ENCODE measurements at regions not wholly inside any gene's neighbourhood (a gene's known extent, or its start where the extent isn't known, plus 50 kb on each side); places are given as distances from the start of the nearest gene placed in this dataset.

- POLR2A ChIA-PET = no interaction called here
- Mint-ChIP-seq H3K27ac (no peak overlapping the region), H3K4me1 (no peaks in the 10 kb centered on the region), H3K36me3 (ENCODE audit: low read depth) (no peaks in the 10 kb centered on the region), H3K4me3 (no peak overlapping the region), H3K9me3 (no peaks in the 10 kb centered on the region), H3K27me3 (no peaks in the 10 kb centered on the region)
- CTCF ChIA-PET = no interaction called here
- DNase-seq = no peak
Measured at GRCh38 chr17:54255696-54256095, 433.0 kb downstream of the KIF2B start.

DNA sequence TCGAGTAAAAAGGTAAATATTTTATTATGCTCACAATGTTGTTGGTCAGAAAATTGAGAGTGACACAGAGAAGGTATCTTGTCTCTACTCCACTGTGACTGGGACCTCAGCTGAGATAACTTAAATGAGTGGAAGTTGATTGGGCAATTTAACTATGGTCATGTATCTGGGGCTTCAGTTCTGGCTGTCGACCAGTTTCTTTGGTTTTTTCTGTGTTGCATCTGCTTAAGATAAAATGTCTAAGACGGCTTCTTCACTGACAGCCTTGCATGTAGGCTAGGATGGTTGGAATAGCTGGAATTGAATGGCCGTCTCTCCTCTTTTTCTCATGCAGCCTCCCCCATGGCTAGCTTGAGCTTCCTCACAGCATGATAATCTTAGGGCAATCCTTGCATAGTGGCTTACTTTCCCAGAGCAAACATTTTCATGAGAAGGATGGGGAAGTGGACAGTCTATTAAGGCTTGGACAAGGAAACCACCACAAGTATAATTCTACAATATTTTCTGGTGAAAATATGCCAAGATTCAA lies 433.7 kb downstream of the KIF2B start:
- DNase-seq = no peak
- ChIA-PET CTCF (no interaction called here), POLR2A (no interaction called here)
- H3K9me3 Mint-ChIP-seq = no peaks in the 10 kb centered on the region
- H3K27me3 Mint-ChIP-seq = no peaks in the 10 kb centered on the region
- no peak overlapping the region for H3K27ac Mint-ChIP-seq
- no peaks in the 10 kb centered on the region for H3K36me3 Mint-ChIP-seq (ENCODE audit: low read depth)
- H3K4me1 Mint-ChIP-seq = no peaks in the 10 kb centered on the region
- no peak overlapping the region for H3K4me3 Mint-ChIP-seq

DNA sequence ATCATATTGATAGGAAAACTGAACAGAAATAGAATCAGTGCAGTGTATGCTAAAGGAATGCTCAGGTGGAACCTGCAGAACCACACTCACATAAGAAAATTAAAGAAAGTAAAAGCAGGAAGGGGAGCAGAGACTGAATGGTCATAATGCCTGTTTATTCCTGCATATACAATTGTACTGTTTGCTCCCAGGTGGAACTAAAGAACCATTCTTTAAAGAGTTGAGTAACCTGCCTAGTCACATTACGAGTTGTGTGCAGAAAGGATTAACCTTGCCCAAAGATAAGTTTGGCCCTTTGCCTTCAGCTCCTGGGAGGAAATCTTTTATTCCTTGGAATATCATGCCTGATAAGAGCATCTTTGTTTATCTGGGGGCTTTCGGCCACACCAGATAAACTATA lies 434.7 kb downstream of the KIF2B start:
- CTCF ChIA-PET = no interaction called here
- DNase-seq = no peak
- POLR2A ChIA-PET = no interaction called here
- H3K4me1 Mint-ChIP-seq = no peaks in the 10 kb centered on the region
- H3K9me3 Mint-ChIP-seq = no peaks in the 10 kb centered on the region
- H3K27ac Mint-ChIP-seq = no peak overlapping the region
- no peaks in the 10 kb centered on the region for H3K36me3 Mint-ChIP-seq (ENCODE audit: low read depth)
- H3K27me3 Mint-ChIP-seq = no peaks in the 10 kb centered on the region
- no peak overlapping the region for H3K4me3 Mint-ChIP-seq

DNA sequence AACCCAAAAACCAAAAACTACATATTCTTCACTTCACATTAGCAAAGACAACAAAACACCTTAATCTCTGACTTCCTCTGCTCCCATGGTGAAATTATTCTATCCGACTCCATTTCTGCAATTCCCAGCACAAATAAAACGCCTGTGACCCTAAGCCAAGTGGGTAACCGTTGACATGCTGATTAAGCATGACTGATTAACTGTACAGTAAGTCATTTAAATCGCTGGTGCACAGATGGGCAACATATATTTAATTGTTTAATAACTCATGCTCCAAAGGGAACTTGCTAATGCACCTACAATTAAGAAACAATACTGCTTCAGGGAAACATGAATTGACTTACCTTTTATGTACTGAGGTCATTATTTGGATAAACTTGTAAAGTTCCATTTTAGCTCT lies 436.7 kb downstream of the KIF2B start:
- no peak for DNase-seq
- CTCF ChIA-PET = no interaction called here
- no peaks in the 10 kb centered on the region for H3K36me3 Mint-ChIP-seq (ENCODE audit: low read depth)
- H3K9me3 Mint-ChIP-seq = peaks cover 6% of the 10 kb centered on the region
- no peaks in the 10 kb centered on the region for H3K4me1 Mint-ChIP-seq
- H3K27ac Mint-ChIP-seq = no peak overlapping the region
- no peak overlapping the region for H3K4me3 Mint-ChIP-seq
- no peaks in the 10 kb centered on the region for H3K27me3 Mint-ChIP-seq
- POLR2A ChIA-PET = no interaction called here

DNA sequence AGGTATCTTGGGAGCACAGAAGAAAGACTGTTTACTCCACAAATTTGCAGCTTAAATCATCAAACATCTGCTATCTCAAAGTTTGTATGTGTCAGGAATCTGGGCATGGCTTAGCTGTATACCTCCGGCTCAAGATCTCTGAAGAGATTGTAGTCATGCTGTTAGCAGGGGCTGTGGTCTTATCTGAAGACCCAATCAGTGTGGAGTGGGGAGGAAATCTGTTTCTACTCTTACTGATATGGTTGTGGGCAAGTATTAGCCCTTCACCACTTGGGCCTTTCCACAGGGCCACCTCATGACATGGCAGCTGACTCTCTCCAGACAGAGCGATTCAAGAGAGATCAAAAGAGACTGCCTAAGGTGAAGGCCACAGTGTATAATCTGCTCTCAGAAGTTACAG lies 438.7 kb downstream of the KIF2B start:
- Mint-ChIP-seq H3K9me3 (peaks cover 9% of the 10 kb centered on the region), H3K4me1 (no peaks in the 10 kb centered on the region), H3K27ac (no peak overlapping the region), H3K4me3 (no peak overlapping the region), H3K36me3 (ENCODE audit: low read depth) (no peaks in the 10 kb centered on the region), H3K27me3 (no peaks in the 10 kb centered on the region)
- DNase-seq = no peak
- ChIA-PET CTCF (interaction anchor here (1.2 kb wide), 1 partner anchor 15 kb away, joined by 6 read pairs; no protein-coding TSS in a partner anchor), POLR2A (no interaction called here)

DNA sequence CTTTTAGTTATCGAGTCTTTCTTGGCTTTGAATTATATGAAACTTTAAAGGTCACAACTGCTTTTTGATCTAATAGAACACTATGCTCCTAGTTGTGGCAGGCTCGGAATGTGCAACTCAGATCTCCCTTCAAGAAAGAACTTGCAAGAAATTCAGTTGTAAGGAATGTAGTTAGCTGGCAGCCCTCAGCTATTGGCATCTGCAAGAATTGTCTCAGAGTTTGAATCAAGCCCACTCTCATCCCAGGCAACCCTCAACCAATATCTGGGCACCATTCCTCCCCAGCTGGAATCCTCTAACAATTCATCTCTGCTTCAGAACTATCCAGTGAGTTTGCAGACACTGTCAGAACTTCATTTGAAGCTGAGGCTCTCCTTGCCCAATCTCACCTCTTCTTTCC lies 447.2 kb downstream of the KIF2B start:
- H3K27ac Mint-ChIP-seq = no peak overlapping the region
- POLR2A ChIA-PET = no interaction called here
- no peak for DNase-seq
- H3K9me3 Mint-ChIP-seq = peaks cover 4% of the 10 kb centered on the region
- no peak overlapping the region for H3K4me3 Mint-ChIP-seq
- no peaks in the 10 kb centered on the region for H3K36me3 Mint-ChIP-seq (ENCODE audit: low read depth)
- H3K4me1 Mint-ChIP-seq = no peaks in the 10 kb centered on the region
- CTCF ChIA-PET = no interaction called here
- H3K27me3 Mint-ChIP-seq = no peaks in the 10 kb centered on the region

GRCh38 chr17:54270499-54270898 lies 447.8 kb downstream of the KIF2B start:
- peaks cover 4% of the 10 kb centered on the region for H3K9me3 Mint-ChIP-seq
- H3K27me3 Mint-ChIP-seq = no peaks in the 10 kb centered on the region
- H3K4me1 Mint-ChIP-seq = no peaks in the 10 kb centered on the region
- POLR2A ChIA-PET = no interaction called here
- CTCF ChIA-PET = no interaction called here
- H3K27ac Mint-ChIP-seq = no peak overlapping the region
- DNase-seq = no peak
- no peak overlapping the region for H3K4me3 Mint-ChIP-seq
- no peaks in the 10 kb centered on the region for H3K36me3 Mint-ChIP-seq (ENCODE audit: low read depth)

DNA sequence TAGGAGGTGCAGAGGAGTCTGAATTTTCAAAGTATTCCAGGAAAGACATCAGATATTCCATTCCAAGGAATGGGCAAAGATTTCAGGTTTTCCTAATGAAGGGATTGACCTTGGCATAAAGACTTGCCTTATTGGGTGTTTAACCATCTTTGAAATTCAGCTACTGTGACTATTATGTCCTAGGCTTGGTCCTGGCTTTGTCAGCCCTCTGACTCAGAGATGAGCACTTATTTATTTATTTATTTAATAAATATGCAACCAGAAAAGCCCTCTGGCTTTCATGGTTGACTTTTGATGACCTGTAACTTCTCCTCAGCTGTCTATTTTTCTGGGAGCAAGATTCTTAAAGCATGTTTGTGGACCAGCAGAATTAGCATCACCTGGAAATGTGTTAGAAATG lies 455.1 kb downstream of the KIF2B start:
- Mint-ChIP-seq H3K27ac (no peak overlapping the region), H3K9me3 (peaks cover 3% of the 10 kb centered on the region), H3K36me3 (ENCODE audit: low read depth) (no peaks in the 10 kb centered on the region), H3K4me3 (no peak overlapping the region), H3K4me1 (no peaks in the 10 kb centered on the region), H3K27me3 (no peaks in the 10 kb centered on the region)
- POLR2A ChIA-PET = no interaction called here
- DNase-seq = no peak
- CTCF ChIA-PET = no interaction called here

- ChIA-PET POLR2A (no interaction called here), CTCF (no interaction called here)
- no peak for DNase-seq
- H3K9me3 Mint-ChIP-seq = peaks cover 3% of the 10 kb centered on the region
- H3K27ac Mint-ChIP-seq = no peak overlapping the region
- H3K27me3 Mint-ChIP-seq = no peaks in the 10 kb centered on the region
- no peak overlapping the region for H3K4me3 Mint-ChIP-seq
- H3K36me3 Mint-ChIP-seq (ENCODE audit: low read depth) = no peaks in the 10 kb centered on the region
- H3K4me1 Mint-ChIP-seq = no peaks in the 10 kb centered on the region
Measured at GRCh38 chr17:54280741-54281140, 458.0 kb downstream of the KIF2B start.

GRCh38 chr17:54282886-54283285 lies 460.2 kb downstream of the KIF2B start:
- Mint-ChIP-seq H3K27me3 (no peaks in the 10 kb centered on the region), H3K4me1 (no peaks in the 10 kb centered on the region), H3K4me3 (no peak overlapping the region), H3K36me3 (ENCODE audit: low read depth) (no peaks in the 10 kb centered on the region), H3K9me3 (peaks cover 5% of the 10 kb centered on the region), H3K27ac (no peak overlapping the region)
- POLR2A ChIA-PET = no interaction called here
- no peak for DNase-seq
- CTCF ChIA-PET = no interaction called here

DNA sequence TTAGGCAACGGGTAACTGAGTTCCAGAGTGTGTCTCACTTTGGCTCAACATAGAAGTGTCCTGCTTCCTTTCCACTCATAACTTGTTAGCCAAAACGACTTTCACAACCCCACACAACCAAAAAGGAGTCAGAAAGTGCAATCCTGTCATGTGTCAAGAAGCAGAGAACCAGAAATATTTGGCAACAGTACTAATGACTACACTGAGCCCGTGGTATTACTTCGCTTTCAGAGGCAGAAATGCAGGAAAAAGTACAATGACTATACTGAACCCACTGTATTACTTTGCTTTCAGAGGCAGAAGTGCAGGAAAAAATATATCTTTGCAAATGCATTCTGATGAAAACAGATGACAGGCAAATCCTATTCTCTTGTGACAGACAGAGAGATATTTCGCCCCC lies 484.6 kb downstream of the KIF2B start:
- Mint-ChIP-seq H3K4me1 (no peaks in the 10 kb centered on the region), H3K4me3 (no peak overlapping the region), H3K36me3 (ENCODE audit: low read depth) (no peaks in the 10 kb centered on the region), H3K9me3 (peaks cover 3% of the 10 kb centered on the region), H3K27ac (no peak overlapping the region), H3K27me3 (no peaks in the 10 kb centered on the region)
- ChIA-PET POLR2A (no interaction called here), CTCF (no interaction called here)
- no peak for DNase-seq

DNA sequence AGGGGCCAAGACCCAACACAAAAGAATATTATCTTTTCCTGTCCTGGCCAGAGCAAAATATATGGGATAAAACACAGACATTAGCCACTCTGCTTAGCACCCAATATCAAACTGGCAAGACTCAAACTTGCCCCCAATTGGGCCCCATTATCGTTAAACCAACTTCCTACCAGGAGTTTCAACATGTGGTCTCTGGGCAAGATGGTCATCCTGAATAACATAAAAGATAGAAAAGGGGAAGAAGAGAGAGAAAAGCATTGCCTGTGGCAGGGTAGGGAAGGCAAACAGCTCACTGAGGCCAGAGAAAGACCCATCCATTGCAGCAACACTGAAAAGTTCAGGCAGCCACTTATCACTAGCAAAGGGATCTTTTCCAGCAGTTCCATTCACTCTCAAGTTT lies 502.1 kb downstream of the KIF2B start:
- ChIA-PET POLR2A (no interaction called here), CTCF (no interaction called here)
- no peak for DNase-seq
- H3K36me3 Mint-ChIP-seq (ENCODE audit: low read depth) = no peaks in the 10 kb centered on the region
- H3K4me1 Mint-ChIP-seq = no peaks in the 10 kb centered on the region
- H3K9me3 Mint-ChIP-seq = peaks cover 32% of the 10 kb centered on the region
- no peak overlapping the region for H3K4me3 Mint-ChIP-seq
- H3K27ac Mint-ChIP-seq = no peak overlapping the region
- no peaks in the 10 kb centered on the region for H3K27me3 Mint-ChIP-seq

DNA sequence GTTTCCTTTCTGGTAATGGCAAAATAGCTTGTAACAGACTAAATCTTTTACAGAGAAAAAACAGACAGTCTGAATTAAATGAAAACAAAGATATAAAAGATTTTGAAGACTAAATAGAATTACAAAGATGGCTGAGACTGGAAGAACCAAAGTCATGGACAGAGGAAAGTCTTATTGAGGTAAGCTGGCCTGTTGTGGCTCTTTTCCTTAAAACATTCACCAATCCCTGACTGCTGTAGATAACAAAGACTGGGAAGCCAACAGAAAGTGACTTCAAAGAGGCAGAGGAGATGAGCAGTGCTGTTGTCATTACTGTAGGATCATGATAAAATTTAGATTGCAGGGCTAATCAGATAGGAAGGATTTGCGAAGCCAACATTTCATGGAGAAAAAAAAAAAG lies 517.0 kb downstream of the KIF2B start:
- H3K4me1 Mint-ChIP-seq = no peaks in the 10 kb centered on the region

GRCh38 chr17:54347495-54347894 lies 524.8 kb downstream of the KIF2B start:
- Mint-ChIP-seq H3K9me3 (peaks cover 6% of the 10 kb centered on the region), H3K4me1 (no peaks in the 10 kb centered on the region), H3K4me3 (no peak overlapping the region), H3K36me3 (ENCODE audit: low read depth) (no peaks in the 10 kb centered on the region), H3K27ac (no peak overlapping the region), H3K27me3 (no peaks in the 10 kb centered on the region)
- DNase-seq = no peak
- ChIA-PET POLR2A (no interaction called here), CTCF (no interaction called here)

More for the DNA sequence above, 517.0 kb downstream of the KIF2B start:
- H3K4me3 Mint-ChIP-seq = no peak overlapping the region
- no peak for DNase-seq
- no peaks in the 10 kb centered on the region for H3K27me3 Mint-ChIP-seq
- no peaks in the 10 kb centered on the region for H3K9me3 Mint-ChIP-seq
- ChIA-PET POLR2A (no interaction called here), CTCF (interaction anchor here (0.6 kb wide), 1 partner anchor 13 kb away, joined by 4 read pairs; no protein-coding TSS in a partner anchor)
- H3K27ac Mint-ChIP-seq = no peak overlapping the region
- no peaks in the 10 kb centered on the region for H3K36me3 Mint-ChIP-seq (ENCODE audit: low read depth)

- no peak for DNase-seq
- ChIA-PET CTCF (no interaction called here), POLR2A (no interaction called here)
- Mint-ChIP-seq H3K27ac (no peak overlapping the region), H3K4me1 (no peaks in the 10 kb centered on the region), H3K27me3 (no peaks in the 10 kb centered on the region), H3K4me3 (no peak overlapping the region), H3K36me3 (ENCODE audit: low read depth) (no peaks in the 10 kb centered on the region), H3K9me3 (peaks cover 6% of the 10 kb centered on the region)
Measured at GRCh38 chr17:54348234-54348633, 525.5 kb downstream of the KIF2B start.
